Astrocyte of the hippocampus (primary cell): ENCODE measurements at regions not wholly inside any gene's neighbourhood (a gene's known extent, or its start where the extent isn't known, plus 50 kb on each side); places are given as distances from the start of the nearest gene placed in this dataset.
A peak's percentile ranks its signal among the peaks of the same experiment; 100 is the strongest.

Source experiments
- DNase-seq: peaks from one replicate; pipeline ENCODE4 v3.0.0; 2011; ENCODE audit warnings: low read depth, low spot score

- no peak for DNase-seq
These were observed 61.3 kb upstream of the BICC1 start for GRCh38 chr10:58451193-58451889.

- no peak for DNase-seq
These were observed 59.6 kb upstream of the BICC1 start for GRCh38 chr10:58453105-58453504.

- DNase-seq: no peak
These were observed 56.5 kb upstream of the BICC1 start for GRCh38 chr10:58456179-58456578.

GRCh38 chr10:58457761-58458616, 54.7 kb upstream of the BICC1 start:
- DNase-seq: peak; percentile 95

GRCh38 chr10:58459069-58459468, 53.6 kb upstream of the BICC1 start:
- DNase-seq: no peak

- no peak for DNase-seq
These were observed 52.5 kb upstream of the BICC1 start for GRCh38 chr10:58460157-58460556.

GRCh38 chr10:58462863-58463507, 49.7 kb upstream of the BICC1 start:
- no peak for DNase-seq
